Astrocyte (in vitro differentiated cells and primary cell): ENCODE measurements at regions not wholly inside any gene's neighbourhood (a gene's known extent, or its start where the extent isn't known, plus 50 kb on each side); places are given as distances from the start of the nearest gene placed in this dataset.

ENCODE experiments used
- CTCF ChIP-seq: IDR thresholded peaks from 2 replicates; pipeline ENCODE4 v1.5.1; 2011; ENCODE audit warnings: low read depth, mild to moderate bottlenecking, inconsistent platforms, low read length, moderate library complexity; ENCODE audit not compliant: insufficient read depth
- EZH2 ChIP-seq: IDR thresholded peaks from 2 replicates; pipeline ENCODE4 v1.6.1; 2012; ENCODE audit warnings: mild to moderate bottlenecking, low read length, inconsistent platforms; ENCODE audit not compliant: insufficient read depth

- TF ChIP-seq CTCF, result no peak
- TF ChIP-seq EZH2, result no peak
These were observed 821.3 kb downstream of the NLGN4Y start for GRCh38 chrY:15345471-15346155.
